KMS-11 (cell line): ENCODE measurements at regions not wholly inside any gene's neighbourhood (a gene's known extent, or its start where the extent isn't known, plus 50 kb on each side); places are given as distances from the start of the nearest gene placed in this dataset.
"Not testable (repeated sequence)": the region's sequence is repeated elsewhere in the genome, so short reads cannot be mapped to it uniquely, and the experiment has no call there.

Experiments used
- H2AFZ ChIP-seq: fragments of 200-600 bp; sonication (generic); 2 replicates; pipeline ENCODE4 v1.6.1; 2016; ENCODE audit warnings: antibody characterized with exemption, mixed run types, low read depth
- H3K27ac ChIP-seq: fragments of 200-600 bp; sonication (generic); 2 replicates; pipeline ENCODE4 v1.6.1; 2016; ENCODE audit warnings: mild to moderate bottlenecking, mixed run types
- H3K27me3 ChIP-seq: fragments of 200-600 bp; sonication (generic); 2 replicates; pipeline ENCODE4 v1.6.1; 2017; ENCODE audit warnings: mild to moderate bottlenecking, low read depth, mixed run types, moderate library complexity; ENCODE audit not compliant: insufficient read depth
- H3K36me3 ChIP-seq: fragments of 200-600 bp; sonication (generic); 2 replicates; pipeline ENCODE4 v1.6.1; 2017; ENCODE audit warnings: mild to moderate bottlenecking, mixed run types; ENCODE audit not compliant: insufficient read depth
- H3K4me1 ChIP-seq: fragments of 200-600 bp; sonication (generic); 2 replicates; pipeline ENCODE4 v1.6.1; 2016; ENCODE audit warnings: mild to moderate bottlenecking, low read depth, mixed run types; ENCODE audit not compliant: poor library complexity, severe bottlenecking
- H3K4me2 ChIP-seq: fragments of 200-600 bp; sonication (generic); 2 replicates; pipeline ENCODE4 v1.7.0; 2016; ENCODE audit warnings: mild to moderate bottlenecking, mixed run types
- H3K4me3 ChIP-seq: fragments of 200-600 bp; sonication (generic); IDR thresholded peaks from 2 replicates; pipeline ENCODE4 v1.6.1; 2017; ENCODE audit warnings: low read depth, low read length, mixed read lengths; ENCODE audit not compliant: insufficient read depth
- H3K79me2 ChIP-seq: fragments of 200-600 bp; sonication (generic); 2 replicates; pipeline ENCODE4 v1.6.1; 2016; ENCODE audit warnings: low read depth, mixed run types; ENCODE audit not compliant: insufficient read depth
- H3K9ac ChIP-seq: fragments of 200-600 bp; sonication (generic); 2 replicates; pipeline ENCODE4 v1.6.1; 2016; ENCODE audit warnings: mild to moderate bottlenecking, mixed run types
- H4K20me1 ChIP-seq: fragments of 200-600 bp; sonication (generic); 2 replicates; pipeline ENCODE4 v1.6.1; 2016; ENCODE audit warnings: mild to moderate bottlenecking, mixed run types; ENCODE audit not compliant: insufficient read depth
- TF ChIP-seq, protein P1 (sequence below): fragments of 200-600 bp; sonication (generic); conservative IDR thresholded peaks from 2 replicates; pipeline ENCODE4 v1.6.1; 2017; ENCODE audit warnings: low read depth, mild to moderate bottlenecking, antibody characterized with exemption, low read length, moderate library complexity, mixed read lengths

DNA sequence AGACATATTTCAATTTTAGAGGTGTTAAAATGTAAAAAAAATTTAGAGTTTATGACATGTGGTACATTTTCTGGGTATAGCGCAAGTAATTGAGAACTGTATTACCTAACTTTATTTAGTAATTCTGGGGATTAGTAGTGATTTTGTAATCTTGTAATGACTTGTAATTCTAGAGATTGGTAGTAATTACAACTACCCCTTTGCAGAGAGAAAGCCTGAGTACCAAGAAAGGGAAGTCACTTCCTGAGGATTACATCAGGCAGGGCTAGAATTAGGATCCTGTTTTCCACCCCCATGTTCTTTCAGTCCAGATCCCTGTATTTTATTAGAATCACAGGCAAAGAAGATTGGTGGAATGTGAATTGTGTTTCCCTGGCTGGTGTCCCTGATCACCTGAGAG, 274.9 kb downstream of the KCNRG start:
- no peaks in the 10 kb centered on the region for H3K27me3 ChIP-seq
- TF ChIP-seq, protein P1, sequence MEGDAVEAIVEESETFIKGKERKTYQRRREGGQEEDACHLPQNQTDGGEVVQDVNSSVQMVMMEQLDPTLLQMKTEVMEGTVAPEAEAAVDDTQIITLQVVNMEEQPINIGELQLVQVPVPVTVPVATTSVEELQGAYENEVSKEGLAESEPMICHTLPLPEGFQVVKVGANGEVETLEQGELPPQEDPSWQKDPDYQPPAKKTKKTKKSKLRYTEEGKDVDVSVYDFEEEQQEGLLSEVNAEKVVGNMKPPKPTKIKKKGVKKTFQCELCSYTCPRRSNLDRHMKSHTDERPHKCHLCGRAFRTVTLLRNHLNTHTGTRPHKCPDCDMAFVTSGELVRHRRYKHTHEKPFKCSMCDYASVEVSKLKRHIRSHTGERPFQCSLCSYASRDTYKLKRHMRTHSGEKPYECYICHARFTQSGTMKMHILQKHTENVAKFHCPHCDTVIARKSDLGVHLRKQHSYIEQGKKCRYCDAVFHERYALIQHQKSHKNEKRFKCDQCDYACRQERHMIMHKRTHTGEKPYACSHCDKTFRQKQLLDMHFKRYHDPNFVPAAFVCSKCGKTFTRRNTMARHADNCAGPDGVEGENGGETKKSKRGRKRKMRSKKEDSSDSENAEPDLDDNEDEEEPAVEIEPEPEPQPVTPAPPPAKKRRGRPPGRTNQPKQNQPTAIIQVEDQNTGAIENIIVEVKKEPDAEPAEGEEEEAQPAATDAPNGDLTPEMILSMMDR = no peak
- no peaks in the 10 kb centered on the region for H3K36me3 ChIP-seq
- no peak overlapping the region for H3K4me3 ChIP-seq
- H3K9ac ChIP-seq = no peak overlapping the region
- H4K20me1 ChIP-seq = no peaks in the 10 kb centered on the region
- peaks cover 10% of the 10 kb centered on the region for H3K4me1 ChIP-seq
- no peak overlapping the region for H3K4me2 ChIP-seq
- H3K27ac ChIP-seq = no peak overlapping the region
- no peaks in the 10 kb centered on the region for H3K79me2 ChIP-seq
- no peak overlapping the region for H2AFZ ChIP-seq

DNA sequence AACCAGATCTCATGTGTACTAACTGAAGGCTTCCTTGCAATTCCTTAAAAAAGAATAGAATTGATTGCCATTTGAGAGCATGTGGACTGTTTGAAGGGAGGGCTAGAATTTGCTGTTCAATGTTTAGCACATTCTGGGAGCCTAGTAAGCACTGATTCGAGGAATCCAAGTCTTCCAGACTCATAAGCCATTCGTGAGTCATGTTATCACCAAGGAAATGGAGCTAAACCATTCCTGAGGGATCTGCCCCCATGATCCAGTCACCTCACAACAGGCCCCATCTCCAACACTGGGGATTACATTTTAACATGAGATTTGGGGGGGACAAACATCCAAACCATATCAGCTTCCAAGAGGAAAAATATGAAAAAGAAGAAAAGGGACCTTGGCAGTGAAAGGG, 276.4 kb downstream of the KCNRG start:
- TF ChIP-seq, protein P1 = no peak
- H4K20me1 ChIP-seq = no peaks in the 10 kb centered on the region
- H3K9ac ChIP-seq = no peak overlapping the region
- no peak overlapping the region for H3K27ac ChIP-seq
- no peak overlapping the region for H2AFZ ChIP-seq
- H3K4me3 ChIP-seq = no peak overlapping the region
- H3K4me2 ChIP-seq = no peak overlapping the region
- H3K4me1 ChIP-seq = peaks cover 5% of the 10 kb centered on the region
- no peaks in the 10 kb centered on the region for H3K36me3 ChIP-seq
- no peaks in the 10 kb centered on the region for H3K79me2 ChIP-seq
- no peaks in the 10 kb centered on the region for H3K27me3 ChIP-seq

DNA sequence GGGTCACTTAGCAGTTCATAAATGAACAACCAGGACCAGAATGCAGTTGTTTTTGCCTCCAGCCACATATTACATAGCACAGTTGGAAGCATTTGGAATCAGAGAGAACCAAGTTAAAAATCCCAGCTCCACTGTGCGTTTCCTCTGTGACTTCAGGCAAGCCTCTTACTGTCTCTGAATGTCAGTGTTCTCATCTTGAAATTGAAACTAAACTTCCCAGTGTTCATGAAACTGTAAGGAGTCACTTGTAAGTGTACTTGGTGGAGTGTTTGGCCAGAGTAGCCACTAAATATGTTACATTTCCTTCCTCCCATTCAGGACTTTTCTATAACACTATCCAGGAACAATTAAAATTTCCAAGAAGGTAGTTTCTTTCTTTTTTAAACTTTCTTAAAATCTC, 276.8 kb downstream of the KCNRG start:
- H3K4me1 ChIP-seq = peaks cover 5% of the 10 kb centered on the region
- no peak overlapping the region for H3K4me2 ChIP-seq
- TF ChIP-seq, protein P1 = no peak
- no peak overlapping the region for H3K4me3 ChIP-seq
- no peaks in the 10 kb centered on the region for H4K20me1 ChIP-seq
- no peak overlapping the region for H2AFZ ChIP-seq
- no peaks in the 10 kb centered on the region for H3K79me2 ChIP-seq
- no peaks in the 10 kb centered on the region for H3K27me3 ChIP-seq
- H3K36me3 ChIP-seq = no peaks in the 10 kb centered on the region
- H3K9ac ChIP-seq = no peak overlapping the region
- no peak overlapping the region for H3K27ac ChIP-seq

DNA sequence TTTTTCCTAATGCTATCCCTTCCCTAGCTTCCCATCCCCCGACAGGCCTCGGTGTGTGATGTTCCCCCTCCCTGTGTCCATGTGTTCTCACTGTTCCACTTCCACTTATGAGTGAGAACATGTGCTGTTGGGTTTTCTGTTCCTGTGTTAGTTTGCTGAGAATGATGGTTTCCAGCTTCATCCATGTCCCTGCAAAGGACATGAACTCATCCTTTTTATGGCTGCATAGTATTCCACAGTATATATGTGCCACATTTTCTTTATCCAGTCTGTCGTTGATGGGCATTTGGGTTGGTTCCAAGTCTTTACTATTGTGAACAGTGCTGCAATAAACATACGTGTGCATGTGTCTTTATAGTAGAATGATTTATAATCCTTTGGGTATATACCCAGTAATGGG, 279.2 kb downstream of the KCNRG start:
- H3K4me1 ChIP-seq, H3K4me3 ChIP-seq, H3K4me2 ChIP-seq, H2AFZ ChIP-seq, H3K27ac ChIP-seq, H3K36me3 ChIP-seq, H3K9ac ChIP-seq, H3K27me3 ChIP-seq, H3K79me2 ChIP-seq, H4K20me1 ChIP-seq: not testable (repeated sequence)

DNA sequence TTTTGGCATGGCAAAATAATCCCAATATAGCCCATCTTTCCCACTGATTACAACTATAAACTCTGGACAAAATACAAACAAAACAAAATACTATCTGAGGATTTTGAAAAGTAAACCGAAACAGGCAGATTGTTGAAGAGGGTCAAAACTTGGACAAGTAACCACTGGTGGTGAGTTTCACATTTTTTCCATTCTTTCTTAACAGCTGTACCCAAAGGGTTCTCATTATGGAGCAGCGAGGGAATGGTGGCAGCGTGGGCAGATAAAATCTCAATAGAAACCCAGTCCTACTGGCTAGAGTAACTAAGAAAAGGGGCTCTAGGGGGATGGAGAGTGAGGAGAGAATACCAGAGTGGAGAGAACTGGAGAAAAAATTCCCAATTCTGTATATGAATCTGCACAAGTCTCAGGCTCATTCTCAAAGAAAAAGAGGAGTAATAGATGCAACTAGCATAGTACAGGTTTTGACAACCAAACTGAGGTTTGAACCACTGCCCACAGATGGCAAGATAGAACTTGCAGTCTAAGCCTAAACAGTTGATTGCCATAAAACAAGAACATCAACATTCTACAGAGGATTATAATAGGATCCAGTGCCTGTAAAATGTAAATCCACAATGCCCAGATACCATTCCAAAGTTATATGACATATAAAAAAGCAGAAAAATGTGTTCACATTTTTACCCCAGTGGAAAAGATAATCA, 284.5 kb downstream of the KCNRG start:
- H3K9ac ChIP-seq = no peak overlapping the region
- no peak overlapping the region for H3K4me2 ChIP-seq
- no peak overlapping the region for H3K4me3 ChIP-seq
- no peaks in the 10 kb centered on the region for H4K20me1 ChIP-seq
- H3K79me2 ChIP-seq = no peaks in the 10 kb centered on the region
- no peaks in the 10 kb centered on the region for H3K4me1 ChIP-seq
- no peaks in the 10 kb centered on the region for H3K27me3 ChIP-seq
- no peak overlapping the region for H2AFZ ChIP-seq
- H3K27ac ChIP-seq = no peak overlapping the region
- TF ChIP-seq, protein P1 = no peak
- H3K36me3 ChIP-seq = no peaks in the 10 kb centered on the region
